SU-DHL-6 (cell line): ENCODE measurements at regions not wholly inside any gene's neighbourhood (a gene's known extent, or its start where the extent isn't known, plus 50 kb on each side); places are given as distances from the start of the nearest gene placed in this dataset.

Experiments
- CTCF ChIP-seq: fragments of 200-600 bp; sonication (generic); IDR thresholded peaks from one replicate; pipeline ENCODE4 v1.5.1; 2017; ENCODE audit warnings: antibody characterized with exemption, mild to moderate bottlenecking, low read length, moderate library complexity; ENCODE audit not compliant: insufficient read depth, poor library complexity, severe bottlenecking
- EZH2phosphoT487 ChIP-seq: fragments of 200-600 bp; sonication (generic), shearing (Covaris generic); conservative IDR thresholded peaks from 2 replicates; pipeline ENCODE4 v1.6.1; 2018; ENCODE audit warnings: mild to moderate bottlenecking, antibody characterized with exemption, low read length, moderate library complexity, mixed read lengths

- TF ChIP-seq CTCF (no peak), EZH2phosphoT487 (no peak)
These were observed 292.0 kb upstream of the CCL2 start for GRCh38 chr17:33962857-33963655.
